GM23338 (cell line): ENCODE measurements at regions not wholly inside any gene's neighbourhood (a gene's known extent, or its start where the extent isn't known, plus 50 kb on each side); places are given as distances from the start of the nearest gene placed in this dataset.

ENCODE experiments used
- ATAC-seq: fragments of 200-7000 bp; cut with Tn5 transposase; 3 replicates; pipeline ENCODE4 v1.9.1; 2020
- DNase-seq: peaks from one replicate; pipeline ENCODE4 v3.0.0-alpha.2; 2015; ENCODE audit warnings: low spot score
- H2AFZ ChIP-seq: fragments of 200-600 bp; sonication (generic); 2 replicates; pipeline ENCODE4 v1.8.0; 2016; ENCODE audit warnings: antibody characterized with exemption, mild to moderate bottlenecking, moderate library complexity
- H3F3A ChIP-seq: fragments of 200-600 bp; sonication (generic); replicated peaks from 2 replicates; pipeline ENCODE4 v1.8.0; 2017; ENCODE audit warnings: antibody characterized with exemption, mixed run types, low read depth
- H3K27ac ChIP-seq: fragments of 200-600 bp; sonication (generic); 2 replicates; pipeline ENCODE4 v1.6.1; 2016; ENCODE audit warnings: low read depth
- H3K27me3 ChIP-seq: fragments of 200-600 bp; sonication (generic); 2 replicates; pipeline ENCODE4 v1.8.0; 2016; ENCODE audit warnings: mild to moderate bottlenecking, mixed run types, moderate library complexity; ENCODE audit not compliant: insufficient read depth
- H3K36me3 ChIP-seq: fragments of 200-600 bp; sonication (generic); 2 replicates; pipeline ENCODE4 v1.8.0; 2016; ENCODE audit warnings: mild to moderate bottlenecking; ENCODE audit not compliant: insufficient read depth
- H3K4me1 ChIP-seq: fragments of 200-600 bp; sonication (generic); 2 replicates; pipeline ENCODE4 v1.8.0; 2016; ENCODE audit warnings: mild to moderate bottlenecking, moderate library complexity; ENCODE audit not compliant: insufficient read depth
- H3K4me2 ChIP-seq: fragments of 200-600 bp; sonication (generic); 2 replicates; pipeline ENCODE4 v1.7.1; 2017; ENCODE audit warnings: mixed run types
- H3K4me3 ChIP-seq: fragments of 200-600 bp; sonication (generic); 2 replicates; pipeline ENCODE4 v1.6.1; 2016; ENCODE audit warnings: mixed run types
- H3K79me2 ChIP-seq: fragments of 200-600 bp; sonication (generic); replicated peaks from 2 replicates; pipeline ENCODE4 v1.8.0; 2017; ENCODE audit warnings: mild to moderate bottlenecking; ENCODE audit not compliant: insufficient read depth
- H3K9me2 ChIP-seq: fragments of 200-600 bp; sonication (generic); 2 replicates; pipeline ENCODE4 v1.8.0; 2017; ENCODE audit not compliant: insufficient read depth
- H4K20me1 ChIP-seq: fragments of 200-600 bp; sonication (generic); replicated peaks from 2 replicates; pipeline ENCODE4 v1.8.0; 2017; ENCODE audit warnings: mild to moderate bottlenecking; ENCODE audit not compliant: insufficient read depth
- H3K27ac Mint-ChIP-seq: 2 replicates; pipeline ENCODE4 v1.8.0; 2020; ENCODE audit warnings: inconsistent platforms, mild to moderate bottlenecking, moderate library complexity, mixed read lengths
- H3K27me3 Mint-ChIP-seq: 3 replicates; pipeline ENCODE4 v1.8.0; 2022; ENCODE audit warnings: low read depth, mild to moderate bottlenecking, moderate library complexity, mixed read lengths, inconsistent platforms; ENCODE audit not compliant: insufficient read depth, poor library complexity
- H3K36me3 Mint-ChIP-seq: 3 replicates; pipeline ENCODE4 v1.8.0; 2021; ENCODE audit warnings: low read depth, mild to moderate bottlenecking, inconsistent platforms, moderate library complexity, mixed read lengths
- H3K4me1 Mint-ChIP-seq: 3 replicates; pipeline ENCODE4 v1.8.0; 2020; ENCODE audit warnings: mild to moderate bottlenecking, inconsistent platforms, mixed read lengths
- H3K4me3 Mint-ChIP-seq: 3 replicates; pipeline ENCODE4 v1.8.0; 2021; ENCODE audit warnings: moderate library complexity, mild to moderate bottlenecking, inconsistent platforms, mixed read lengths
- H3K9me3 Mint-ChIP-seq: 3 replicates; pipeline ENCODE4 v1.8.0; 2020; ENCODE audit warnings: moderate library complexity, mild to moderate bottlenecking, inconsistent platforms, mixed read lengths
- CREB1 ChIP-seq: fragments of 250-450 bp; sonication (Bioruptor Pico); IDR thresholded peaks from 2 replicates; pipeline ENCODE4 v1.5.0; 2020; ENCODE audit warnings: low read depth, mild to moderate bottlenecking, moderate library complexity
- EZH2 ChIP-seq: fragments of 200-600 bp; sonication (generic); IDR thresholded peaks from one replicate; pipeline ENCODE4 v1.8.0; 2017; ENCODE audit warnings: antibody characterized with exemption, mild to moderate bottlenecking, low read depth; ENCODE audit not compliant: unreplicated experiment
- EZH2phosphoT487 ChIP-seq: fragments of 200-600 bp; sonication (generic); IDR thresholded peaks from one replicate; pipeline ENCODE4 v1.8.1; 2018; ENCODE audit warnings: antibody characterized with exemption; ENCODE audit not compliant: unreplicated experiment
- JUNB ChIP-seq: IDR thresholded peaks from one replicate; pipeline ENCODE4 v1.6.1; 2016; ENCODE audit warnings: antibody characterized with exemption; ENCODE audit not compliant: unreplicated experiment
- NANOG ChIP-seq: IDR thresholded peaks from 2 replicates; pipeline ENCODE4 v1.6.1; 2016; ENCODE audit warnings: antibody characterized with exemption, borderline replicate concordance
- STAT1 ChIP-seq: IDR thresholded peaks from one replicate; pipeline ENCODE4 v1.6.1; 2016; ENCODE audit warnings: antibody characterized with exemption; ENCODE audit not compliant: unreplicated experiment
- ZNF114 ChIP-seq: fragments of 250-450 bp; sonication (Bioruptor Pico); IDR thresholded peaks from 2 replicates; pipeline ENCODE4 v1.5.0; 2020; ENCODE audit warnings: mild to moderate bottlenecking, moderate library complexity
- ZNF462 ChIP-seq: fragments of 250-450 bp; sonication (Bioruptor Pico); IDR thresholded peaks from 2 replicates; pipeline ENCODE4 v1.5.0; 2020; ENCODE audit warnings: mild to moderate bottlenecking, moderate library complexity

DNA sequence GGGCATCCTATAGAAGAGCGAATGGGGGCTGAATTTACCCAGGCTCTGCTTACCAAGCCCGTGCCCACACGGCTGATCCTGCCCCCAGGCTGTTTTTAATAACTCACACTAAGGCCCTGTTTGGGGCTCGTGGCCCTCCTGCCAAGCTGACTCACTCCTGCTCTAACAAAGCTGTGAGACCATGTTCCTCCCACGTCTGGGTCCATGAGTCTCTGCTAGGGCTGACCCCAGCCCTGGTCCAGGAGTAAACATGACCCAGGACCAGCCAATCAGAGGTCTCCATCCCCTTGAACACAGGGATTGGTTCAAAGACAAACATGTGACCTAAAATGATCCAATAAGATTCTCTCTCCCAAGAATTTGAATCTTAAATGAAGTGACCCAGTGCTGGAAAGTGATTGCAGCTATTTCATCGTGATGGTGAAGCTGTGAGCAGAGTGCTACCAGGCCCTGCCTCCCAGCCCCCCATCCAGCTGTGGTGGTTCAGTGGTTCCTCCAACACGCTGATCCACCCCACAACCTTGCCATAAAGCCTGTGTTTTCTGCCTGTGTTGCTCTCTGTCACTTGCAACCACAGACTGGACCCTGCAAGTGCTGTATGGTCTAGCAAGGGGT lies 57.2 kb downstream of the C16orf82 start:
- H2AFZ ChIP-seq, result 0 out of 2 replicates have a peak overlapping the region, but pooled peaks have one; percentile 43
- peaks cover 81% of the 10 kb centered on the region for H3K9me3 Mint-ChIP-seq
- ATAC-seq, result no peak

More for the DNA sequence above, 57.2 kb downstream of the C16orf82 start:
- Histone ChIP-seq H3K4me1 (no peaks in the 10 kb centered on the region), H3K36me3 (no peaks in the 10 kb centered on the region), H3K4me3 (no peak overlapping the region), H3K27me3 (no peaks in the 10 kb centered on the region), H3K9me2 (no peaks in the 10 kb centered on the region), H3K79me2 (no peaks in the 10 kb centered on the region), H3K4me2 (no peak overlapping the region), H3F3A (no peaks in the 10 kb centered on the region), H3K27ac (no peak overlapping the region), H4K20me1 (no peaks in the 10 kb centered on the region)
- TF ChIP-seq STAT1 (no peak), CREB1 (CRISPR knock-in tag) (no peak), ZNF462 (no peak), NANOG (no peak), JUNB (no peak), EZH2phosphoT487 (no peak), EZH2 (no peak), ZNF114 (no peak)
- no peak for DNase-seq
- no peak overlapping the region for H3K27ac Mint-ChIP-seq
- no peak overlapping the region for H3K4me3 Mint-ChIP-seq
- peaks cover 11% of the 10 kb centered on the region for H3K27me3 Mint-ChIP-seq
- peaks cover 13% of the 10 kb centered on the region; the same call in 2 of the 3 replicates for H3K36me3 Mint-ChIP-seq
- no peaks in the 10 kb centered on the region for H3K4me1 Mint-ChIP-seq
